Fibroblast of skin of right biceps (primary cell): ENCODE measurements at regions not wholly inside any gene's neighbourhood (a gene's known extent, or its start where the extent isn't known, plus 50 kb on each side); places are given as distances from the start of the nearest gene placed in this dataset.

Experiments
- DNase-seq: peaks from one replicate; pipeline ENCODE4 v3.0.0-alpha.2; 2013

GRCh38 chr10:120313715-120314114 lies 143.3 kb upstream of the PLPP4 start:
- DNase-seq = no peak

- no peak for DNase-seq
Measured at GRCh38 chr10:120314442-120314841, 142.6 kb upstream of the PLPP4 start.

DNA sequence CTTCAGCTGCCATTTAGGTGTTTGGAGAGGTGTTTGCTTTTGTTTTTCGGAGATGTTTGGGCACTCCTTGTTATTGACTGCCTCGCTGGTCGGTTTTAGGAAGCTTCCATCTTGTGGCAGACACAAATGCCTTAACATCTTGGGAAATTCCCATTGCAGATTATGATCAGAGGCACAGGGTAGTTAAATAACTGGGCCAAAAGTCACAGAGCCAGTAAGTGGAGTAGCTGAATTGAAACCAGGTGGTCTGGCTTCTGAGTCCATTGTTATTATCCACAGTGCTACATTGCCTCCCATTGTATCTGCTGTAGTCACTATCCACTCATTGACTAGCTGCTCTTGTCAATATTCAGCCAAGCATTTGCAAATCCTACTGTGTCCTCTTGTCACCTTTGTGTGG lies 138.2 kb upstream of the PLPP4 start:
- DNase-seq = no peak

DNA sequence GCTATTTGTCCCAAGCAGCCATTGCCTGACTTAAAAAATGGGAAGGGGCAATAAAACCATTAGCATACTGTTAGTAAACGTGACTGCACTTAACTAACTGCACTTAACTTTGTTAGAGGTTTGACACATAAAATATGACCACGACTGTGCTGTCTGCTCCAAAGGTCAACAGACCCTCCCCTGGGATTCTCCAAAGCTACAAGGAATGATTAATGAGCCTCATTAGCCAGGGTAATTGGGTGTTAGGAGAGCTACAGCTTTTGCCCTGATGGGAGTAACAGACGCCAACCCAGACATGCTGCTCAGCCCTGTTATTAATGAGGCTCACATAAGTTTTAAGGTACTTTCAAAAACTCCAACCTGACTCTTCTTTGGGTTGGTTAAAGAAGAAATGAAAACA lies 129.4 kb upstream of the PLPP4 start:
- no peak for DNase-seq

DNA sequence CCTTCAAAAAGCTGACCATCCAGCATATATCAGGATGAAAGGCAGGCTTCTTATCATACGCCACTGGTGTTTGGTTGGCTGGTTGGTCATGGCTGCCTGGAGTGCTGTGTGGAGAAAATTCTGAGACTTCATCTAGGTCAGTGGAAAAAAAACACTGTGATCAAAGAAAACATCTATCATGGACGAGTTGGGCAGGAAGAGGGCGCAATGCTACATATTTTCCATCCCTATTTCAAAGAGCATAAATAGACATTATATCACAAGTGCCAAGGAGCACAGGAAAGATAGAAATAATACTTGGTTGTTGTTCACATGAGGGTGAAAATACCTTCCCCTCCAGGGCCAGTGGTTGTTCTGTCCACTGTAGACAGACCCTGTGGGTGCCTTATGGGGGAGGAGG lies 128.4 kb upstream of the PLPP4 start:
- peak; percentile 22 for DNase-seq

DNA sequence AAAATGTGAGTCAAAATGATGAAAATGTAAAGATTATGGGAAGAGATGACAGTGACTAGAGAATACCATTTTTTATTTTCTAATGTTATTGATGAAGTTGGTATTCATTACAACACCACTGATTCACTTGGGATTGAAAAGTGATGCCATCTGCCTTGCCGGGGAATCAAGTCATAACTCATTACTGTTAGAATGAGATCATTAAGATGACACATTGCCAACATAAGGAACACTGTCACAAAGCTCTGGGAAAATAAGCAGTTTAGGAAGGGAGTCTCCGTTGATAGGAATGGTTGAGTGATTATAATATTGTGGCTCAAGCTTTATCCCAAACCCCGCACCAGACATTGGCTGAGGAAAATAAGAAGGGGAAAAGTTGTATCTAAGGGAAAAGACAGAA lies 121.5 kb upstream of the PLPP4 start:
- DNase-seq = no peak

- DNase-seq = no peak
Measured at GRCh38 chr10:120336306-120336910, 120.6 kb upstream of the PLPP4 start.

DNA sequence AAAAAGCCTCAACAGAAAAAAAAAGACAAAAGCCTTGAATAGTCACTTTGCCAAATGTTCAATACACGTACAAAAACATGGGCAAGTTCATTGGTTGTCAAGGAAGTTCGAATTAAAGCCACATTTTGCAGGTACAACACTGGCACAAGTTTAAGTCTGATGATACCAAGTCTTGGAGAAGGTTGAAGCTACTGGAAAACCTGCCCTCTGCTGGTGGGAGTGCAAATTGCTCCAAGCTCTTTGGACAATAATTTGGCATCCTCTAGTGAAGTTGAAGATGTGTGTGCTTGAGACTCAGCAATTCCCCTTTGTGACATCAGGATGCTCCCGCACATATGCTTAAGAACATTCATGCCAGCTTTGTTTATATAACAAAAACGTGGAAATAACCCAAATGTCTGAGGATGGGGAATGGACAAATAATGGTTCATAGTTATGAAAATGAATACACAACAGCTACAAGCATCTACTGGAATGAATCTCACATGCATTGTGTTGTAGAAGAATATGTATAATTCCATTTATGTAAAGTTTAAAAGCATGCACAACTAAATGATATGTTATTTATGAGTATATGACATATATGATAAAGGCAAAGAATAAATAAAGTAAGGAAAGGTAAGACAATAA lies 120.0 kb upstream of the PLPP4 start:
- peak; percentile 36 for DNase-seq

DNA sequence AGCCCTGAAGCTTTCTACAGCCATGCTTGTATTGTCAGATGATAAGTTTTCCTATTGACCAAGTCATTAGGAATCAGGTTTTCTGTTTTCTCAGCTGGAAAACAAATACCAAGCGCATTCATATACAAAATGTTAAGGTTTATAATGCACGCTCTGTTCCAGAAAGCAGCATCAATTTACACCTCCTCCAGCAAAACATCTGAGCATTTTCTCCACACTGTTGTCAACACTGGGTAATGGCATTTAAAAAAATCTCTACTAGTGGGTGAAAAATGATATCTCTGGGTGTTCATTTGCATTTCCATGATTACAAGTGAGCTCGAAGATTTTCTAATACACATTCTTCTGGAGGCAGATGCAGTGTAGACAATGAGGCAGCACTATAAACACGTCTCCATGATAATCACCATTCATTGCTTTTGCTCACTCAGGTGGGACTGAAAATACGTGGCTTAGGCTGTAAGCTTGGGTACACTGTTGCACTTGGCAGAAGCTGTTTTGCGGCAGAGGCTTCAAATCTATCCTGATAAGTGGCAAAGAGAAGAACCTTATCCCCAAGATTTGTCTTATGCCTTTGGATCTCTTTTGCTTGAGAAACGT lies 114.8 kb upstream of the PLPP4 start:
- DNase-seq = no peak

- DNase-seq = no peak
Measured at GRCh38 chr10:120345186-120345585, 111.8 kb upstream of the PLPP4 start.

GRCh38 chr10:120347644-120348043 lies 109.4 kb upstream of the PLPP4 start:
- no peak for DNase-seq

- DNase-seq = no peak
Measured at GRCh38 chr10:120349069-120349468, 108.0 kb upstream of the PLPP4 start.

DNA sequence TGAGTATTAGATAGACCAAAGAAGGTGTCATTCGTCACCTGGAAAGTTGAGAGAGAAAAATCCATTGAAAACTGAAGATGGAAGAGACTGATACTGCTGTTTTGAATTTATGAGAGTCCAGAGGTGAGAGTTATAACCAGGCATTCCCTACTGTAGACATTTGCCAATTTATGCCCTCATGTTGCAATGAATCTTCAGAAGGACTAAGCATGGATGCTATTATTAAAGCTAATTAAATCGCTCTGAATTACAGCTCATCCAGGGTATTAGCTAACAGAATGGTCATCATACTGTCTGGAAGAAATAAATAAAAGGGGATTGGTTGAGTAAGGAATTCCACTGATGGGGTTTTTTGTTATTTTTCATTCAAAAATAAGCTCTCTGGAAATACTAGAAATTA lies 101.6 kb upstream of the PLPP4 start:
- DNase-seq = no peak

GRCh38 chr10:120360571-120360970 lies 96.5 kb upstream of the PLPP4 start:
- DNase-seq = no peak

- peak; percentile 60 for DNase-seq
Measured at GRCh38 chr10:120365872-120366271, 91.2 kb upstream of the PLPP4 start.

DNA sequence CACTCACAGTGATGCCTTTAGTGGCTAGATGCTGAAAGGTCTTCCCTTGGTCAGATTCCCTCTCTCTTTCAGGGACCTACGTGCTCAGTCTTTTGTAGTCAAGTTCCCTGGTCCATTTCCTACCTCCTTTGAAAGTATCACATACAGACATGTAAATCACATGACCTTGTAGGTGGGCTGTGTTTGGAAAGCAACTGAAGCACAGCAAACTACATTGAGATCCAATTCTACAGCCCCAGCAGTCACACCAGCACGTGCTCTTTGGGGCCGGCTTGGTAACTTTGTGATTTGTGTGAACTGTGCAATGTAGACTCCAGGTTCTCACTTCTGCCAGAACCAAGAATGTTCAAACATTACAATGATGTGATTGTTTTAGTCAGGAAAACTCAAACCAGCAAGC lies 89.7 kb upstream of the PLPP4 start:
- DNase-seq = no peak

DNA sequence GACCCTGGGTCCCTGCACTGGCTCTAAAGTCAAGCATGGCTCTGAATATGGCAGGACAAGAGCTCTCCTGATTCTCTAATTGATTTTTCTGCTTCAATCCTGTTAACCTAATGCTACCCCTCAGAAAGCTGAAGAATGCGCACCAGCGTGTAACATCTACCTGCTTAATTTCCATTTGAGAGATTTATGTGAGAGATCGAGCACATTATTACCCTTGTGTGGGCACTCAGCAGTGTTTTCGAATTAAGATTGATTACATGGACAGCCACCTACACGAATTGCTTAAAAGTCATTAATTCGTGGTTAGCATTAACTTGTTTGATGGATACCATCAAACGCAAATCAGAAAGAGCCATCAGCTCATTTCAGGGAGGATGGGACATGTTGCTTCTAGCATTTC lies 88.7 kb upstream of the PLPP4 start:
- no peak for DNase-seq

GRCh38 chr10:120368927-120369326 lies 88.1 kb upstream of the PLPP4 start:
- no peak for DNase-seq

DNA sequence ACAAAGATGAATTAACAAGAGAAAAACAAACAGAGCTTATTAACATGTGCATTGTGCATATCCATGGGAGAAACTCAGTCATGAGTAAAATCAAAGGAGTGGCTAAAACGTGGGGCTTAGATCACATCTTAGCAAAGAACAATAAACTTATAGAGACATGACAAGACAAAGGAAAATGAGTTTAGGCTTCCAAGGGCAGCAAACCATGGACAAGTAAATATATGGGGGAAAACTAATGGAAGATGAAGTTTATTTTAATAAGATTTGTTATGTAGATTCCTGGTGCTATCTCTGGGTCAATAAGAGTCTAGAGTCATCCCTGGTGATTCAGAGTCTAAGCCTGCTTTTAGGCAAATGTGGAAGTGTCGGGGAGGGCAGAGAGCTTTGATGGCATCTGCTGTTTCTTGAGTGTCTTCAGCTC lies 87.2 kb upstream of the PLPP4 start:
- DNase-seq = peak; percentile 55

- no peak for DNase-seq
Measured at GRCh38 chr10:120371856-120372255, 85.2 kb upstream of the PLPP4 start.

DNA sequence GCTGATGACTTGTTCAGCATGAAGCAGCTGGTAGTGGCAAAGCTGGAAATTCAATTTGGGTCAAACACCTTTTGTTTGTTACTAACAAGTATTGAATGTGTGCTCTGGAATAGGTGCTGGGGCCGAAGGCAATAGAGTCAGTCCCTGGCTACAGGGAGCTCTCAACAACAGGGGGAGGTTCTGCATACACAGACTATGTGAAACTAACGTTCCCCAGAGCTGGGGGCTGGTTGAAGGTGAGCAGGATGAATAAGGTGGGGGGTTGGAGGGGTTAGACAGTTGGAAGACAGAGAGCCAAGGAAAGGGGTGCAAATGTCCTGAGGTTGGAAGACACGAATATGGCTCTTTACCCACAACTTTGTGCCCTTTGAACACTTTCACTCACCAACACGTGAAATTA lies 84.1 kb upstream of the PLPP4 start:
- DNase-seq = no peak

GRCh38 chr10:120375666-120376065 lies 81.4 kb upstream of the PLPP4 start:
- DNase-seq = no peak

- peak; percentile 60 for DNase-seq
Measured at GRCh38 chr10:120381931-120382330, 75.1 kb upstream of the PLPP4 start.

DNA sequence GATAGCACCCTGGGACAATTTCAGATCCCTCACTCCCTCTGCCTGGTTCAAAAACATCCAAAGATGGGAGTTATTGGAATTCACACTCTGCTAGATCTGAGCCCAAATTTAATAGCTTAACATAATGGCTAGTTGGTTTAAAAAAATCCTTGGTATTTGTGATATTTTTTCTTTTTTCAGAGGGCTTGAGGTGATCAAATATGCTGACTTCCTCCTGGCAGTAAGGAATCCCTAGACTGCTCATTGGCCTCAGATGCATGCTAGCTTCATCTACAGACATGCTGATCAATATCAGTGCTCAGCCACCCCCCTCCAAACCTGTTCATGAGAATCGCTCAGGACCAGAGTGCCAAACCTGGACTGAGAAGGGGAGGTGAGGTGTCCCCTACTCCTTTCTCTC lies 74.7 kb upstream of the PLPP4 start:
- DNase-seq = peak; percentile 24

GRCh38 chr10:120385992-120386391 lies 71.0 kb upstream of the PLPP4 start:
- no peak for DNase-seq
